PC-9 (cell line): ENCODE measurements at regions not wholly inside any gene's neighbourhood (a gene's known extent, or its start where the extent isn't known, plus 50 kb on each side); places are given as distances from the start of the nearest gene placed in this dataset.

Source experiments
- BruUV-seq: library from RNA; stranded (reverse); fragments of 400-500 nt; replicated peaks from 2 replicates; lab custom pipeline; 2021; lab: Mats Ljungman, UMichigan
- CTCF ChIA-PET: fragments of 300-600 bp; sonication (Branson Sonifier 250); formaldehyde crosslinking; loops from one replicate; lab custom pipeline; 2022; ENCODE audit warnings: antibody characterized with exemption; lab: Charles Lee
- POLR2A ChIA-PET: fragments of 300-600 bp; sonication (Branson Sonifier 250); formaldehyde crosslinking; loops from one replicate; lab custom pipeline; 2022; ENCODE audit warnings: antibody characterized with exemption; ENCODE audit not compliant: unreplicated experiment; lab: Charles Lee
- DNase-seq, 2 experiments: peaks; one replicate each; pipeline versions ENCODE4 v3.0.0 to v3.0.0-alpha.2; 2015 to 2022; ENCODE audit warnings: mixed read lengths in 1 of 2
- H2AFZ ChIP-seq: fragments of 200-600 bp; sonication (generic); 2 replicates; pipeline ENCODE4 v1.8.1; 2017; ENCODE audit warnings: antibody characterized with exemption
- H3F3A ChIP-seq: fragments of 200-600 bp; sonication (generic); 2 replicates; pipeline ENCODE4 v1.8.1; 2017; ENCODE audit warnings: antibody characterized with exemption, mild to moderate bottlenecking, low read depth; ENCODE audit not compliant: insufficient read depth
- H3K27ac ChIP-seq: fragments of 200-600 bp; sonication (generic); 2 replicates; pipeline ENCODE4 v1.6.1; 2016; ENCODE audit warnings: mixed run types
- H3K27me3 ChIP-seq: fragments of 200-600 bp; sonication (generic); 2 replicates; pipeline ENCODE4 v1.6.1; 2016; ENCODE audit warnings: low read depth, mixed run types; ENCODE audit not compliant: insufficient read depth
- H3K36me3 ChIP-seq: fragments of 200-600 bp; sonication (generic); 2 replicates; pipeline ENCODE4 v1.6.1; 2016; ENCODE audit warnings: low read depth, mixed run types
- H3K4me1 ChIP-seq: fragments of 200-600 bp; sonication (generic); replicated peaks from 2 replicates; pipeline ENCODE4 v1.6.1; 2016; ENCODE audit warnings: mixed run types; ENCODE audit not compliant: insufficient read depth
- H3K4me2 ChIP-seq: fragments of 200-600 bp; sonication (generic); 2 replicates; pipeline ENCODE4 v1.6.1; 2017; ENCODE audit warnings: mixed run types
- H3K4me3 ChIP-seq: fragments of 200-600 bp; sonication (generic); 2 replicates; pipeline ENCODE4 v1.6.1; 2016; ENCODE audit warnings: mixed run types
- H3K79me2 ChIP-seq: fragments of 200-600 bp; sonication (generic); 2 replicates; pipeline ENCODE4 v1.6.1; 2017; ENCODE audit warnings: low read depth, mixed run types
- H3K9me2 ChIP-seq: fragments of 200-600 bp; sonication (generic); 2 replicates; pipeline ENCODE4 v1.8.1; 2017; ENCODE audit warnings: mild to moderate bottlenecking; ENCODE audit not compliant: insufficient read depth
- H3K9me3 ChIP-seq: fragments of 200-600 bp; sonication (generic); 2 replicates; pipeline ENCODE4 v1.8.1; 2016; ENCODE audit warnings: low read depth; ENCODE audit not compliant: insufficient read depth
- H4K20me1 ChIP-seq: fragments of 200-600 bp; sonication (generic); 2 replicates; pipeline ENCODE4 v1.8.1; 2017; ENCODE audit not compliant: insufficient read depth
- CTCF ChIP-seq: fragments of 200-600 bp; sonication (generic); conservative IDR thresholded peaks from 2 replicates; pipeline ENCODE4 v1.6.1; 2017; ENCODE audit warnings: mixed run types, antibody characterized with exemption, mild to moderate bottlenecking, moderate library complexity
- EZH2 ChIP-seq: fragments of 200-600 bp; sonication (generic); IDR thresholded peaks from 2 replicates; pipeline ENCODE4 v1.8.0; 2017; ENCODE audit warnings: antibody characterized with exemption, low read depth
- intact Hi-C: fragments of 100-400 bp; cut with micrococcal nuclease; formaldehyde crosslinking; loops from one replicate; pipeline ENCODE4 v1.10.0; 2022; ENCODE audit not compliant: unreplicated experiment

- Histone ChIP-seq H3K9me3 (no peaks in the 10 kb centered on the region), H3K27ac (no peak overlapping the region), H3K4me1 (no peaks in the 10 kb centered on the region), H4K20me1 (no peaks in the 10 kb centered on the region), H3K36me3 (no peaks in the 10 kb centered on the region), H3K9me2 (no peaks in the 10 kb centered on the region), H3K27me3 (no peaks in the 10 kb centered on the region), H3K79me2 (no peaks in the 10 kb centered on the region), H3F3A (no peaks in the 10 kb centered on the region), H2AFZ (no peak overlapping the region), H3K4me3 (no peak overlapping the region), H3K4me2 (no peak overlapping the region)
- ChIA-PET CTCF (no interaction called here), POLR2A (no interaction called here)
- no TSS peak for BruUV-seq
- intact Hi-C loops, result no loop called here
- no peak for TF ChIP-seq EZH2
- TF ChIP-seq CTCF, result no peak
- no peak for DNase-seq
Observed at GRCh38 chr7:46212425-46213153, 291.5 kb upstream of the IGFBP3 start.

GRCh38 chr7:46210467-46210866 lies 289.4 kb upstream of the IGFBP3 start:
- no TSS peak for BruUV-seq
- H2AFZ ChIP-seq, result no peak overlapping the region
- H3F3A ChIP-seq, result no peaks in the 10 kb centered on the region
- H3K4me1 ChIP-seq, result peaks cover 13% of the 10 kb centered on the region
- H3K9me3 ChIP-seq, result no peaks in the 10 kb centered on the region
- H3K4me3 ChIP-seq, result no peak overlapping the region
- no peaks in the 10 kb centered on the region for H3K9me2 ChIP-seq
- no peaks in the 10 kb centered on the region for H3K36me3 ChIP-seq
- H3K4me2 ChIP-seq, result no peak overlapping the region
- no peak for DNase-seq
- POLR2A ChIA-PET, result no interaction called here
- no peaks in the 10 kb centered on the region for H3K27me3 ChIP-seq
- no peak overlapping the region for H3K27ac ChIP-seq
- TF ChIP-seq EZH2 (no peak), CTCF (no peak)
- H3K79me2 ChIP-seq, result no peaks in the 10 kb centered on the region
- CTCF ChIA-PET, result no interaction called here
- intact Hi-C loops, result no loop called here
- H4K20me1 ChIP-seq, result no peaks in the 10 kb centered on the region

- Histone ChIP-seq H3K36me3 (no peaks in the 10 kb centered on the region), H3K27me3 (no peaks in the 10 kb centered on the region), H3F3A (no peaks in the 10 kb centered on the region), H3K9me2 (no peaks in the 10 kb centered on the region), H3K4me2 (no peak overlapping the region), H3K4me3 (no peak overlapping the region), H3K9me3 (no peaks in the 10 kb centered on the region), H4K20me1 (no peaks in the 10 kb centered on the region), H3K79me2 (no peaks in the 10 kb centered on the region), H3K27ac (no peak overlapping the region), H3K4me1 (peaks cover 20% of the 10 kb centered on the region), H2AFZ (no peak overlapping the region)
- no TSS peak for BruUV-seq
- ChIA-PET CTCF (no interaction called here), POLR2A (no interaction called here)
- intact Hi-C loops, result loop anchor here (5.0 kb wide), 2 partner anchors 137 to 333 kb away; no protein-coding TSS in a partner anchor
- no peak for DNase-seq
- TF ChIP-seq EZH2 (no peak), CTCF (no peak)
Observed at GRCh38 chr7:46209611-46210388, 288.7 kb upstream of the IGFBP3 start.
